PFSK-1 (cell line): ENCODE measurements at regions not wholly inside any gene's neighbourhood (a gene's known extent, or its start where the extent isn't known, plus 50 kb on each side); places are given as distances from the start of the nearest gene placed in this dataset.

Experiments used
- FOXP2 ChIP-seq: optimal IDR thresholded peaks from 2 replicates; pipeline ENCODE3; 2011; ENCODE audit warnings: borderline replicate concordance, control low read depth, inconsistent platforms; ENCODE audit not compliant: insufficient read depth; ENCODE audit errors: extremely low read length, extremely low read depth
- POLR2AphosphoS5 ChIP-seq: IDR thresholded peaks from 2 replicates; pipeline ENCODE4 v1.6.1; 2012; ENCODE audit warnings: low read depth, mild to moderate bottlenecking, control low read depth, low read length, moderate library complexity
- SIN3A ChIP-seq: IDR thresholded peaks from 2 replicates; pipeline ENCODE4 v1.6.1; 2012; ENCODE audit warnings: mild to moderate bottlenecking, low read length, moderate library complexity, borderline replicate concordance; ENCODE audit not compliant: insufficient read depth
- TAF1 ChIP-seq: IDR thresholded peaks from 2 replicates; pipeline ENCODE4 v1.6.1; 2012; ENCODE audit warnings: low read length, control low read depth, borderline replicate concordance; ENCODE audit not compliant: insufficient read depth
- TF ChIP-seq, protein P1 (sequence below), 2 experiments: IDR thresholded peaks; 2 replicates each; pipeline versions ENCODE4 v1.6.1 to v1.8.0; 2011 to 2012; ENCODE audit warnings: low read depth in 2 of 2, low read length in 2 of 2, control low read depth in 1 of 2, inconsistent platforms in 1 of 2, mild to moderate bottlenecking in 1 of 2, moderate library complexity in 1 of 2; ENCODE audit not compliant: insufficient read depth in 1 of 2

DNA sequence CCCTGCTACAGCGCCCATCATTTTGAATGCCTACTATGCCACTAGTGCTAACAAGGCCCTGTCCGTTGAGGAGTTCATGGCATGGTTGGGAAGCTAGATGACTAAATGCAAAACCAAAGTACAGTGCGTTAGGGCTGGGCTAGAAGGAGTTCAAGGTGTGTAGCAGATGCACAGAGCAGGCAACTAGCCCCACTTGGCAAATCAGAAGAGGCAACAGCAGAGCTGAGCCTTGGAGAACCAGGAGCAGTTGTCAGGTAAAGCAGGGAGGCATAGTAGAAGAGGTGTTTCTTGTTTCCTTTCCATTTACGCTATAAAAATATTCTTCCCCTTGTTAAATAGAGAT, 146.6 kb upstream of the CPEB2 start:
- TF ChIP-seq, protein P1, sequence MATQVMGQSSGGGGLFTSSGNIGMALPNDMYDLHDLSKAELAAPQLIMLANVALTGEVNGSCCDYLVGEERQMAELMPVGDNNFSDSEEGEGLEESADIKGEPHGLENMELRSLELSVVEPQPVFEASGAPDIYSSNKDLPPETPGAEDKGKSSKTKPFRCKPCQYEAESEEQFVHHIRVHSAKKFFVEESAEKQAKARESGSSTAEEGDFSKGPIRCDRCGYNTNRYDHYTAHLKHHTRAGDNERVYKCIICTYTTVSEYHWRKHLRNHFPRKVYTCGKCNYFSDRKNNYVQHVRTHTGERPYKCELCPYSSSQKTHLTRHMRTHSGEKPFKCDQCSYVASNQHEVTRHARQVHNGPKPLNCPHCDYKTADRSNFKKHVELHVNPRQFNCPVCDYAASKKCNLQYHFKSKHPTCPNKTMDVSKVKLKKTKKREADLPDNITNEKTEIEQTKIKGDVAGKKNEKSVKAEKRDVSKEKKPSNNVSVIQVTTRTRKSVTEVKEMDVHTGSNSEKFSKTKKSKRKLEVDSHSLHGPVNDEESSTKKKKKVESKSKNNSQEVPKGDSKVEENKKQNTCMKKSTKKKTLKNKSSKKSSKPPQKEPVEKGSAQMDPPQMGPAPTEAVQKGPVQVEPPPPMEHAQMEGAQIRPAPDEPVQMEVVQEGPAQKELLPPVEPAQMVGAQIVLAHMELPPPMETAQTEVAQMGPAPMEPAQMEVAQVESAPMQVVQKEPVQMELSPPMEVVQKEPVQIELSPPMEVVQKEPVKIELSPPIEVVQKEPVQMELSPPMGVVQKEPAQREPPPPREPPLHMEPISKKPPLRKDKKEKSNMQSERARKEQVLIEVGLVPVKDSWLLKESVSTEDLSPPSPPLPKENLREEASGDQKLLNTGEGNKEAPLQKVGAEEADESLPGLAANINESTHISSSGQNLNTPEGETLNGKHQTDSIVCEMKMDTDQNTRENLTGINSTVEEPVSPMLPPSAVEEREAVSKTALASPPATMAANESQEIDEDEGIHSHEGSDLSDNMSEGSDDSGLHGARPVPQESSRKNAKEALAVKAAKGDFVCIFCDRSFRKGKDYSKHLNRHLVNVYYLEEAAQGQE (IDR thresholded peaks at IDR 0.05; ENCODE audit: insufficient read depth in 1 of 2, low read depth in 2 of 2, low read length in 2 of 2) = no peak
- TF ChIP-seq SIN3A (no peak), POLR2AphosphoS5 (no peak), FOXP2 (no peak), TAF1 (no peak)

DNA sequence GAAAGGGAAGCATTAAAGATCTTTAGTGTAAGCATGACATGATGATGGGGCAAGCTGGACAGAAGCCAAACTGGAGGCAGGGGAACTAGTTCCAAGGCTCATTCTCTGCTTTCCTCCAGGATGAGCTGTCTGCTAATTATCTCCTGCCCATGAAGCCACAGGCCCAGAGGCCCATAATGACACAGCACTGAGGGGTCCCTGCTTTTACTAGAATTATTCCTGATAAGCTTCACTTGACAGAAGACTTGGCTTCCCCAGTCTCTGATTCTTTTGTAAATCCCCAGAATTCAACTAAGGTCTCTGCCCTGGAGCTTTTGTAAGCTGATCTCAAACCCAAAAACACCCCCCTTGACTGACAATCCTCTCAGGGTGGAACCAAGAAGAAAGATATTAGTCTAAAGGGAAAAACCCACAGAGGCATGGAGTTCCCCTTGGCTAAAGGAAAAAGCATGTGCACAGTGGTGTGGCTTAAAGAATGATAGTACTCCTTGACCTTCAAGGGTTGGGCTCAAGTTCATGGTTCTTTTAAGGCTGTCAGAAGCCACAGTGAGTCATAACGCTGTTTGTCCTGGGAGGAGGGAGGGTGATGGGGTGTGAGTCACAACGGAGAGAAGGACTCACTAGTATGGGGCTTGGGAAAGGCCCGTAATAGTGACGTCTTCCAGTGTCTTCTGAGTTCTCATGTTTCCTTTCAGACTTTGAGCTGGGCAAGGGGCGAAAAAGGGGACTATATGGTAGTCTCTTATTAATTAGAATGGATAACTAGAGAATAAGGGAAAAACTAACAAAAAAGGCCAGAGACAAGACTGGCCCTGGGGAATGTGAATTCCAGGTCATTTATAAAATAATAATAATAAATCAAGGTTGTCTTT, 146.0 kb upstream of the CPEB2 start:
- TF ChIP-seq SIN3A = no peak
- no peak for TF ChIP-seq FOXP2
- TF ChIP-seq POLR2AphosphoS5 = no peak
- TF ChIP-seq, protein P1 (IDR thresholded peaks at IDR 0.05; ENCODE audit: insufficient read depth in 1 of 2, low read depth in 2 of 2, low read length in 2 of 2) = no peak
- no peak for TF ChIP-seq TAF1

GRCh38 chr4:14856934-14857235, 145.4 kb upstream of the CPEB2 start:
- TF ChIP-seq FOXP2 (no peak), TAF1 (no peak), SIN3A (no peak), POLR2AphosphoS5 (no peak)
- TF ChIP-seq, protein P1 (IDR thresholded peaks at IDR 0.05; ENCODE audit: insufficient read depth in 1 of 2, low read depth in 2 of 2, low read length in 2 of 2) = no peak

DNA sequence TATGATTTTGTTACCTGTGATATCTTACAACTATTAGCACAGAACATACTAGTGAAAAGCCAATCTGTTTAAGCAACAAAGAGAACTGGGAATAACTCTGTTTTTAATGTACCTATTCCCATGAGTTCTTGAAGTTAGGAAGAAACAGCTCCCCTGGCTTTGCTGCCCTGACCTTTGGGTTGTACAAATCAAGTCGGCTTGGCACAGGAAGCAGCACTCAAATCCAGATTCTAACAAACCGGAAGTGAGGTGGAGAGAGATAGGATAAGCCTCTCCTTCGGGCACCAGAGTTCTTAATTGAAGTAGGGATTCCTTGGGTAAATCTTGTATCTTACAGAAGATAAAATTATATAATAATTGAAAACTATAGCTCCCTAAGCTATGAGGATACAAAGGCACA, 144.8 kb upstream of the CPEB2 start:
- no peak for TF ChIP-seq FOXP2
- TF ChIP-seq SIN3A = no peak
- TF ChIP-seq, protein P1 (IDR thresholded peaks at IDR 0.05; ENCODE audit: insufficient read depth in 1 of 2, low read depth in 2 of 2, low read length in 2 of 2) = no peak
- no peak for TF ChIP-seq POLR2AphosphoS5
- TF ChIP-seq TAF1 = no peak
